Smooth muscle cell (in vitro differentiated cells): ENCODE measurements at regions not wholly inside any gene's neighbourhood (a gene's known extent, or its start where the extent isn't known, plus 50 kb on each side); places are given as distances from the start of the nearest gene placed in this dataset.
A peak's percentile ranks its signal among the peaks of the same experiment; 100 is the strongest.

Experiments
- DNase-seq: peaks from one replicate; lab custom pipeline; 2025; ENCODE audit not compliant: unreplicated experiment; lab: John Stamatoyannopoulos, UW
- H2AFZ ChIP-seq: fragments of 200-600 bp; sonication (generic); 2 replicates; pipeline ENCODE4 v1.6.0; 2016; ENCODE audit warnings: antibody characterized with exemption, low read depth, mild to moderate bottlenecking
- H3F3A ChIP-seq: fragments of 200-600 bp; sonication (generic); 2 replicates; pipeline ENCODE4 v1.6.0; 2017; ENCODE audit warnings: antibody characterized with exemption, low read depth
- H3K27ac ChIP-seq: fragments of 200-600 bp; sonication (generic); 2 replicates; pipeline ENCODE4 v1.5.1; 2016; ENCODE audit warnings: low read depth, mild to moderate bottlenecking
- H3K27me3 ChIP-seq: fragments of 200-600 bp; sonication (generic); 2 replicates; pipeline ENCODE4 v1.6.1; 2016; ENCODE audit warnings: low read depth, mild to moderate bottlenecking
- H3K36me3 ChIP-seq: fragments of 200-600 bp; sonication (generic); 2 replicates; pipeline ENCODE4 v1.5.1; 2016; ENCODE audit warnings: low read depth
- H3K4me1 ChIP-seq: fragments of 200-600 bp; sonication (generic); 2 replicates; pipeline ENCODE4 v1.5.1; 2016; ENCODE audit warnings: low read depth
- H3K4me2 ChIP-seq: fragments of 200-600 bp; sonication (generic); 2 replicates; pipeline ENCODE4 v1.6.0; 2016; ENCODE audit warnings: mild to moderate bottlenecking
- H3K4me3 ChIP-seq: fragments of 200-600 bp; sonication (generic); 2 replicates; pipeline ENCODE4 v1.5.1; 2016; ENCODE audit warnings: mild to moderate bottlenecking
- H3K79me2 ChIP-seq: fragments of 200-600 bp; sonication (generic); 2 replicates; pipeline ENCODE4 v1.6.0; 2016; ENCODE audit warnings: low read depth, mild to moderate bottlenecking
- H3K9ac ChIP-seq: fragments of 200-600 bp; sonication (generic); 2 replicates; pipeline ENCODE4 v1.6.0; 2016; ENCODE audit warnings: low read depth
- H3K9me3 ChIP-seq: fragments of 200-600 bp; sonication (generic); replicated peaks from 2 replicates; pipeline ENCODE4 v1.5.1; 2016; ENCODE audit warnings: low read depth
- H4K20me1 ChIP-seq: fragments of 200-600 bp; sonication (generic); 2 replicates; pipeline ENCODE4 v1.6.0; 2016; ENCODE audit warnings: low read depth
- WGBS: methylation state at CpG from one replicate; pipeline ENCODE4 v1.1.7; 2016; ENCODE audit warnings: low lambda C conversion rate; 5-methylcytosine and 5-hydroxymethylcytosine counted together
- TF ChIP-seq, protein P1 (sequence below): fragments of 200-600 bp; sonication (generic); IDR thresholded peaks from 2 replicates; pipeline ENCODE4 v1.5.1; 2017; ENCODE audit warnings: borderline replicate concordance, mild to moderate bottlenecking, antibody characterized with exemption; ENCODE audit not compliant: insufficient read depth, poor library complexity, severe bottlenecking

DNA sequence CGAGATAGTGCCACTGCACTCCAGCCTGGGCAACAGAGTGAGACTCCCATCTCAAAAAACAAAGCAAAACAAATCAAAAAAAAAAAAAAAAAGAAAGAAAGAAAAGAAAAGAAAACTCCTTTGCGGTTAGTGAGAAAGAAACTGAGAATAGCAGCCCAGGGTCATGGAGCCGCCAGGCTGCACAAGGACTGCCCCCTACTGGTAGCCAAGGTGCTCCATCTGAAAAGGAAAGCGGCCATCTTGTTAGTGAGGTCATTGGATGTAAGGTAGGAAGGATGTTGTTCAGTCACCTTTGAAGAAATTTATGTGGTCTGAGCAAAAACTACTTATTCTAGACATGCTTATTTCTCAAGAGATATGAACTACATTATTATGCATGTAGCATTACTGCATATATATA is 660.6 kb upstream of the TENM3 start:
- H2AFZ ChIP-seq: no peak overlapping the region
- no peaks in the 10 kb centered on the region for H3K9me3 ChIP-seq
- 96% methylated on average over 4 of the region's 4 CpGs for WGBS
- TF ChIP-seq, protein P1, sequence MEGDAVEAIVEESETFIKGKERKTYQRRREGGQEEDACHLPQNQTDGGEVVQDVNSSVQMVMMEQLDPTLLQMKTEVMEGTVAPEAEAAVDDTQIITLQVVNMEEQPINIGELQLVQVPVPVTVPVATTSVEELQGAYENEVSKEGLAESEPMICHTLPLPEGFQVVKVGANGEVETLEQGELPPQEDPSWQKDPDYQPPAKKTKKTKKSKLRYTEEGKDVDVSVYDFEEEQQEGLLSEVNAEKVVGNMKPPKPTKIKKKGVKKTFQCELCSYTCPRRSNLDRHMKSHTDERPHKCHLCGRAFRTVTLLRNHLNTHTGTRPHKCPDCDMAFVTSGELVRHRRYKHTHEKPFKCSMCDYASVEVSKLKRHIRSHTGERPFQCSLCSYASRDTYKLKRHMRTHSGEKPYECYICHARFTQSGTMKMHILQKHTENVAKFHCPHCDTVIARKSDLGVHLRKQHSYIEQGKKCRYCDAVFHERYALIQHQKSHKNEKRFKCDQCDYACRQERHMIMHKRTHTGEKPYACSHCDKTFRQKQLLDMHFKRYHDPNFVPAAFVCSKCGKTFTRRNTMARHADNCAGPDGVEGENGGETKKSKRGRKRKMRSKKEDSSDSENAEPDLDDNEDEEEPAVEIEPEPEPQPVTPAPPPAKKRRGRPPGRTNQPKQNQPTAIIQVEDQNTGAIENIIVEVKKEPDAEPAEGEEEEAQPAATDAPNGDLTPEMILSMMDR: no peak
- H3K4me2 ChIP-seq: no peak overlapping the region
- H3K9ac ChIP-seq: no peak overlapping the region
- H3K4me3 ChIP-seq: no peak overlapping the region
- H4K20me1 ChIP-seq: no peaks in the 10 kb centered on the region
- H3K27me3 ChIP-seq: no peaks in the 10 kb centered on the region
- H3K36me3 ChIP-seq: no peaks in the 10 kb centered on the region
- no peak for DNase-seq
- no peak overlapping the region for H3K27ac ChIP-seq
- H3K4me1 ChIP-seq: no peaks in the 10 kb centered on the region
- H3F3A ChIP-seq: no peaks in the 10 kb centered on the region
- H3K79me2 ChIP-seq: no peaks in the 10 kb centered on the region

DNA sequence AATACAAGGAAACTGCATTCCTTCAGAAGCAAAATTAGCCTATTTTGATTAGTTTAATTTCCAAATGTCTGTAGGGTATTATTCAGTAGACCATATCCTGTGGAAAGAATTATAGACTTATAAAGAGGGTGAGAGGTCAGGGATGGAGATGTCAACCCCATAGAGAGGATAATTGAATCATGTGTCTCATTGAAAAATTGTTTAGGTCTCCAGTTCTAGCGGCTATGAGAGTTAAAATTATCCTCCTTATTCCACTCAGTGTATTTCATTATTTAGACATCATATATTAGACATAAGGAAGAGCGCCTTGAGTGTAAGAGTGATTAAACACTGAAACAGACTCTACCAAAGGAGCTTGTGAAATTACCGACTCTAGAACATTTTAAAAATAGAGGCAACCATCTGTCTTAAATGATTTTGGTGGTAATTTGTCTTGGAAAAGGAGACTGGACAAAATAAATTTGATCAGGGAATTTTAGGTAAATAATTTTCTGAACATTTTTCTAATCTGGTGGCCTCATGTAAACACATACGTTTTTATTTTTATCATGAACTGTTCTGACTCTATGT is 654.4 kb upstream of the TENM3 start:
- Histone ChIP-seq H3K4me3 (no peak overlapping the region), H3K4me2 (no peak overlapping the region), H4K20me1 (no peaks in the 10 kb centered on the region), H3K27ac (no peak overlapping the region), H2AFZ (no peak overlapping the region), H3K9me3 (no peaks in the 10 kb centered on the region), H3K36me3 (no peaks in the 10 kb centered on the region), H3K27me3 (no peaks in the 10 kb centered on the region), H3K4me1 (no peaks in the 10 kb centered on the region), H3K9ac (no peak overlapping the region), H3F3A (no peaks in the 10 kb centered on the region), H3K79me2 (no peaks in the 10 kb centered on the region)
- TF ChIP-seq, protein P1: no peak
- 92% methylated on average over 4 of the region's 4 CpGs for WGBS
- DNase-seq: no peak

DNA sequence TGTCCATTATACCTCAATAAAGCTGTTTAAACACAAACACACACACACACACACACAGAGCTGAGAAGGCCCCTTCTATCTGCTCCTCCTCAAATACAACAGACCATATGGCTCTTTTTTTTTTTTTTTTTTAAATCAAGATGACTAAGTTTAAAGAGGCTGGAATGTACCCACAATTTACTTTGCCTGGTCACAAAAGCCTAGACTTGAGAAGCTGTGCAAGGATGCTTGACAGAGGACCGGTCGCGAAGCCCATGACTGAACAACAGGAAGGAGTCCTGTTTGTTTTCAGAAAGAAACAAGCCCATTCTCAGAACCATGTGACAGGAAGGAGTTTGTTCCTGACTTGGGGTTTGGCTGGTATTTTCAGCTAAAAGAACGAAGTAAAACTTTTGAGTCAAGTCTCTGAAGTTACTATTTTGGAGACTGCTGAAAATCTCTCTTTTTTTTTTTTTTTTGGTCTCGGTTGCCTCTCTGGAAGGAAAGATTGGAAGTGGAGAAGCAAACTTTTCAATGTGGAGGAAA is 650.9 kb upstream of the TENM3 start:
- Histone ChIP-seq H3F3A (no peaks in the 10 kb centered on the region), H3K27ac (no peak overlapping the region), H3K4me1 (no peaks in the 10 kb centered on the region), H3K36me3 (no peaks in the 10 kb centered on the region), H3K4me3 (no peak overlapping the region), H3K79me2 (no peaks in the 10 kb centered on the region), H3K9ac (no peak overlapping the region), H3K4me2 (peak overlapping the region; percentile 17), H2AFZ (peak overlapping the region; percentile 23), H3K9me3 (no peaks in the 10 kb centered on the region), H4K20me1 (no peaks in the 10 kb centered on the region), H3K27me3 (no peaks in the 10 kb centered on the region)
- no peak for DNase-seq
- TF ChIP-seq, protein P1: no peak
- 61% methylated on average over 5 of the region's 5 CpGs for WGBS

DNA sequence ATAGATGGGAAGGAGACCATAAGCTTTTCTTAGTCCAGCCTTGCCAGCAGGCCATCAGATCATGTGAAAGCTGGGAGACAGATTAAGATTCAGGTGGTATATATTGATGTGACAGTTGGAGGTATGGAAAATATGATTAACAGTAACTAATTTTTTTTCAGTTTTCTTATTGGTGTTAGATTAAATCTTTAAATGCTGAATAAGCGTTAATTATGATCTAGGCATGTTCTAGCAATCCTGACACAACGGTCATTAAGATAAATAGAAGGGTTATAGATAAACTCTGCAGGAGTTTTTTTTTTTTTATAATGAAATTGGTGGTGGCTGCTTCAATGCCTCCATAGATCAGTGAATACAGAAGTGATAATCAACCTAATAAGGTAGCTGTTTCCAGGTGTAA is 649.5 kb upstream of the TENM3 start:
- H3K27ac ChIP-seq: no peak overlapping the region
- H3K4me1 ChIP-seq: no peaks in the 10 kb centered on the region
- 96% methylated on average over 2 of the region's 2 CpGs for WGBS
- no peaks in the 10 kb centered on the region for H3K9me3 ChIP-seq
- H3K4me2 ChIP-seq: no peak overlapping the region
- DNase-seq: no peak
- H3K36me3 ChIP-seq: no peaks in the 10 kb centered on the region
- no peak overlapping the region for H2AFZ ChIP-seq
- TF ChIP-seq, protein P1: no peak
- no peak overlapping the region for H3K9ac ChIP-seq
- H3K27me3 ChIP-seq: peaks cover 2% of the 10 kb centered on the region
- H3K79me2 ChIP-seq: no peaks in the 10 kb centered on the region
- no peaks in the 10 kb centered on the region for H3F3A ChIP-seq
- H4K20me1 ChIP-seq: no peaks in the 10 kb centered on the region
- H3K4me3 ChIP-seq: no peak overlapping the region
